AG10803 (cell line): ENCODE measurements at regions not wholly inside any gene's neighbourhood (a gene's known extent, or its start where the extent isn't known, plus 50 kb on each side); places are given as distances from the start of the nearest gene placed in this dataset.
"Not testable (repeated sequence)": the region's sequence is repeated elsewhere in the genome, so short reads cannot be mapped to it uniquely, and the experiment has no call there.

Experiments used
- DNase-seq: peaks from one replicate; pipeline ENCODE4 v3.0.0; 2010; ENCODE audit warnings: low read depth
- H3K4me3 ChIP-seq: 2 replicates; pipeline ENCODE4 v1.5.1; 2011; ENCODE audit warnings: mild to moderate bottlenecking, low read length, control low read depth
- CTCF ChIP-seq: conservative IDR thresholded peaks from 2 replicates; pipeline ENCODE4 v1.5.1; 2011; ENCODE audit warnings: mild to moderate bottlenecking, low read length, control low read depth, inconsistent platforms

DNA sequence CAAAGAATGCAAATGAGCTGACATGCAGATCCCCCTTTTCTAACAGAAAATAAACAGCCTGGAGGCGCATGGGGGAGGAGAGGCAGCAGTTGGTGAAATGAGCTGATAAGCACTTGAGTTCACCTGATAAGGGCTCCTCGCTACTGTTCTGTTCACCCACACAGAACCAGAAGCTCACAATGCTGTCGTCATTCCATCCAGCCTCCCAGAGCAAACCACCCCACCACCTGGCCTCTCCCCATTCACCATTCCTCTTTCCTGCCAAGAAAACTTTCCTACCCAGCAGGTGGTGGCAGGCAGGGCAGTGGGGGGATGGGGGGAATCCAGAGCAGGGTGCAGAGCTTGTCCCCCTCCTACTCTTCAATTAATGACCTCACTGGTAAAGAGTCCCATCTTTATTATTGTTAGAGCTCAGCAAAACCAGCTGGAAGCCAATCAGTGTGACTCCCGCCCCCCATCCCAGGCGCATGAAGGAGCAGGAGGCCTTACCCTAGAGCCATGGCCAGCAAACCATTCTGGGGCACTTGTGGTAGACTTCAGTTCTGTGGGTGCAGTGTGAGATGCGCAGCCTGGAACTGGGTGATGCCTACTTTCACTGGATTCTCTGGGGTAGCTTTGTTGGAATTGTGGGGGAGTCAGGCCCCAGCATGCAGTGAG lies 350.3 kb downstream of the ZIC3 start:
- DNase-seq, result no peak
- H3K4me3 ChIP-seq, result no peak overlapping the region
- TF ChIP-seq CTCF, result no peak

DNA sequence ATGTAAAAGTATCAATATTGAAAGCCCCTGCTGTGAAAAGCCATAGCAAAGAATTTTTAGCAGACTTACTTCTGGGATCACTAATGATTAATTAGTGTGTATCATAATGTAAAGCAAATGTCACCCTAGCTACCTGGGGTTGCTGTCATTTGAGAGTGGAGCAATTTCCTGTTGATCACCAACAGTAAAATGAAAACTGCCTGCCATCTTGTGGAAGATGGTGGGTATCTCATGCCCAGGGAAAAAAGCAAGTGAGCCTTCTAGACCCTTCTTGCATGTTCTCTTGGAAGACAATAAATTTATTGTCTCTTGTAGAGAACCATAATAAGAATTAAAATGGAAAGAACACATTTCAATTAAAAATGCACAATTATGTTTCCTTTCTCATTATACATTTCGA lies 360.2 kb downstream of the ZIC3 start:
- DNase-seq, result no peak
- no peak for TF ChIP-seq CTCF

GRCh38 chrX:137929951-137930350 lies 364.0 kb downstream of the ZIC3 start:
- no peak for TF ChIP-seq CTCF
- H3K4me3 ChIP-seq, result no peak overlapping the region
- no peak for DNase-seq

More for the DNA sequence above, 360.2 kb downstream of the ZIC3 start:
- H3K4me3 ChIP-seq, result no peak overlapping the region

DNA sequence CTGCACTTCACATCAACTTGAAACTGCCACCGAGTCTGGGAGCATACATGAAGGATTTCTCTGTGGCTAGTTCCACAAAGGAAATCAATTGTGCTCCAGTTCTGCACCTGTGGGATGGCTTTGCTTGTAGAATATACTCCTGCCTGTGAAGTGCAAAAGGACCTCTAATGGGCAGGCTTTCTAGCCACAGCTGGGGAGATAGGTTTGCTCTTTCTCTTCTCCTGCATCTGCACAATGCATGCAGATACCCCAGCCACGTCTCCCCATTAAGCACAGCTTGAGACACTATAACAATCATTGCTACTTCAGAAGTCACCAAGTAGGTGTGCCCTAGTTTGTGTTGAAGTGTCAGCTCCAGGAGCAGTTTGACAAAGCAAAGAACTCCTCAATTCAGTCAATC lies 364.6 kb downstream of the ZIC3 start:
- no peak for TF ChIP-seq CTCF
- H3K4me3 ChIP-seq, result no peak overlapping the region
- no peak for DNase-seq

GRCh38 chrX:137934214-137934613 lies 368.3 kb downstream of the ZIC3 start:
- not testable (repeated sequence) for DNase-seq, H3K4me3 ChIP-seq

- not testable (repeated sequence) for DNase-seq, H3K4me3 ChIP-seq
These were observed 369.0 kb downstream of the ZIC3 start for GRCh38 chrX:137934887-137935286.

- no peak for DNase-seq
- no peak for TF ChIP-seq CTCF
- no peak overlapping the region for H3K4me3 ChIP-seq
These were observed 379.5 kb downstream of the ZIC3 start for GRCh38 chrX:137945470-137945869.

- no peak for DNase-seq
- TF ChIP-seq CTCF, result no peak
- H3K4me3 ChIP-seq, result no peak overlapping the region
These were observed 403.3 kb downstream of the ZIC3 start for GRCh38 chrX:137969191-137969590.
